HG02852 (cell line): ENCODE measurements at regions not wholly inside any gene's neighbourhood (a gene's known extent, or its start where the extent isn't known, plus 50 kb on each side); places are given as distances from the start of the nearest gene placed in this dataset.
"Not testable (repeated sequence)": the region's sequence is repeated elsewhere in the genome, so short reads cannot be mapped to it uniquely, and the experiment has no call there.

Source experiments
- ATAC-seq: cut with Tn5 transposase; IDR thresholded peaks from one replicate; pipeline ENCODE4 v1.9.1; 2021; ENCODE audit warnings: mild to moderate bottlenecking, moderate library complexity; ENCODE audit not compliant: unreplicated experiment

- not testable (repeated sequence) for ATAC-seq
These were observed 100.7 kb upstream of the KLHL1 start for GRCh38 chr13:70208968-70209367.

- ATAC-seq = no peak
These were observed 98.4 kb upstream of the KLHL1 start for GRCh38 chr13:70206671-70207070.

- no peak for ATAC-seq
These were observed 95.5 kb upstream of the KLHL1 start for GRCh38 chr13:70203661-70204229.

GRCh38 chr13:70191034-70191433 is 82.8 kb upstream of the KLHL1 start:
- no peak for ATAC-seq

- no peak for ATAC-seq
These were observed 81.7 kb upstream of the KLHL1 start for GRCh38 chr13:70189981-70190380.

- ATAC-seq = no peak
These were observed 80.3 kb upstream of the KLHL1 start for GRCh38 chr13:70188567-70188966.

- no peak for ATAC-seq
These were observed 74.8 kb upstream of the KLHL1 start for GRCh38 chr13:70183041-70183440.
